HS-5 (cell line): ENCODE measurements at regions not wholly inside any gene's neighbourhood (a gene's known extent, or its start where the extent isn't known, plus 50 kb on each side); places are given as distances from the start of the nearest gene placed in this dataset.

Source experiments
- DNase-seq: peaks from one replicate; pipeline ENCODE4 v3.0.0-alpha.2; 2012; ENCODE audit warnings: low read depth

GRCh38 chr3:82287562-82287961 lies 526.1 kb upstream of the GBE1 start:
- no peak for DNase-seq

GRCh38 chr3:82281205-82281604 lies 519.8 kb upstream of the GBE1 start:
- no peak for DNase-seq

DNA sequence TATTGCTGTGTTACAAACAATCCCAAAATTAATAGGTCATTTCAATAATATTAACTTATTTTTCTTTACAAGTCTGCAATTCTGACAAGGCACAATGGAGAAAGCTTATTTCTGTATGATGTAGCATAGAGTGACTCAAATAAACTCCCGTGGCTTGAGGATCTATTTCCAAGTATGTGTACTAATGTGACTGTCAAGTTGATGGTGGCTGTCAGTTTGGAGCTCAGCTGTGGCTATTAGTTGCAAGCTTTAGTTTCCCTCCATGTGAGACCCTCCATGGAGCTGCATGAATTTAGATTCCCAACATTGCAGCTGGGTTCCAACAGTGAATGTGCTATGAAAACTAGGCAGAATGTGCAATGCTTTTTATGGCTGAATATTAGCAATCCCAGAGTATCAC lies 515.5 kb upstream of the GBE1 start:
- no peak for DNase-seq

DNA sequence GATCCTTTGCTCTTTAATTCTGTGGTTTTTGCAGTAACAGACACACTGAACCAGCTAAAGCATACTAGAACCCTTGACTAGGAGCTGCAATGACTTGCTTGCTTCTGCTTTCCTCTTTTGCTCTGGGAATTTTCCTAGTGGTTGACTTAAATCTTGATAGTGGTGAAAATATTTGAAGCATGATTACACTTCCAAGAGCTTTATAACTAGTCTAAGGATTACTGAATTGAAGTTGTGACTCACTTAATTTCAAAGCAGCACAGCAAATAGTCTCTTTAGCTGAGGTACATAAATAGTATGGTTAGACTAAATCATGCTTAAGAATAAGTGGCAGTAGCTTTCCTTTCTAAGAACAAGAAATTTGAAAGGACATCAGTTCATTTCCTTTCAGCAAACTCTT lies 513.5 kb upstream of the GBE1 start:
- DNase-seq = no peak

- DNase-seq = no peak
Measured at GRCh38 chr3:82265747-82266146, 504.3 kb upstream of the GBE1 start.

GRCh38 chr3:82262193-82262592 lies 500.7 kb upstream of the GBE1 start:
- no peak for DNase-seq

- DNase-seq = no peak
Measured at GRCh38 chr3:82261637-82262036, 500.2 kb upstream of the GBE1 start.

DNA sequence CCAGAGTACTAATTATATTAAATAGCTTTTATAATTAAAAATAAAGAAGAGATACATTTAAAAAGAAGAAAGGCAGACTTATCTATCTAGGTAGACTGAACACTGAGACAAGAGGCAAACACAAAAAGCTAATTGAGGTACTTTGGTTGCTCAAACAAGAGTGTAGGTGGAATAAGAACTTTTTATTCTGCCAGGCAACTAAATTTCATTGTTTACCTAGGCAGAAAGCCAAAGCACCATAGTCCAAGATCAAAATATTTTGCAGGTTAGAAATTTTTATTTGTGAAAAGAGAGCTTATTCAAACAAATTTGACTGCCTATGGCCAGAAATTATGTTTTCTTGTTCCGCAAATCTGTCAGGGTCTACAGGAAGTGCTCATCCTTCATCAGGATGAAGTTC lies 499.6 kb upstream of the GBE1 start:
- DNase-seq = no peak

DNA sequence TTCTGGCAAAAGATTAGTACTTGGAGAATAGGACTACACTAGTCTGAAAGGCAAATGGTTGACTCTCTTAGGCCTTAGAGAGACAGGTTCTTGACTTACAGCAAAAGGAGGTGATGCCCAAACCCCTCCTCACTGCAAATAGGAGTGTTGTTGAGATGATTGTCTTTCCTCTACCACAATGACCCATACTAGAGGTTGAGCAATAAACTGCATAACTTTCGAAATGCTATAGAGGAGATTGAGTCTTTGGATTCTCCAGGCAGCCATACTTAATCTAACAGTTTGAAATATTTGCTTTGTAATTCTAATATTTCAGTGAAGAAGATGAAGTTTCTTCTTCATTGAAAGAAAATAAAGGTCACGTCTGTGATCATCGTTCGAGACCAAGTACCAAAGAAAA lies 498.5 kb upstream of the GBE1 start:
- no peak for DNase-seq

GRCh38 chr3:82240322-82240721 lies 478.9 kb upstream of the GBE1 start:
- no peak for DNase-seq

DNA sequence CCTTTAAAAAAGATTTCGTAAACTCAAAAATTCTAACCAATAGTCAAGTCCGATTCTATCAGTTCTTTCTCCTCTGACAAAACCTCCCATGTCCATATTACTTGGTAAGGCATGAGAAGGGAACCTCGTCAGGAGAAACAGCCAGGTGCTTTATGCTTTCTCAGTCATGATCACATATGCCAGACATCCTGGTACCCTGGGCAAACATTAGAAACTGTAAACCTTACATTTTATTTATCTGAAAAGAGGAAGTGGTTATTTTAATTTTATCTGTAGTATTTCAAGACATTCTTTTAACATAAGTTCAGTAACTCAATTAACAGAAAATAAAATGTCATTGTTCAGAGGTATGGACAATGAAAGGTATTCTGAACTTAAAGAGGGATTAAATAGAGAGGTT lies 474.8 kb upstream of the GBE1 start:
- DNase-seq = no peak

GRCh38 chr3:82229397-82229796 lies 468.0 kb upstream of the GBE1 start:
- DNase-seq = no peak

GRCh38 chr3:82224661-82225060 lies 463.2 kb upstream of the GBE1 start:
- no peak for DNase-seq

- DNase-seq = no peak
Measured at GRCh38 chr3:82222401-82222800, 461.0 kb upstream of the GBE1 start.

DNA sequence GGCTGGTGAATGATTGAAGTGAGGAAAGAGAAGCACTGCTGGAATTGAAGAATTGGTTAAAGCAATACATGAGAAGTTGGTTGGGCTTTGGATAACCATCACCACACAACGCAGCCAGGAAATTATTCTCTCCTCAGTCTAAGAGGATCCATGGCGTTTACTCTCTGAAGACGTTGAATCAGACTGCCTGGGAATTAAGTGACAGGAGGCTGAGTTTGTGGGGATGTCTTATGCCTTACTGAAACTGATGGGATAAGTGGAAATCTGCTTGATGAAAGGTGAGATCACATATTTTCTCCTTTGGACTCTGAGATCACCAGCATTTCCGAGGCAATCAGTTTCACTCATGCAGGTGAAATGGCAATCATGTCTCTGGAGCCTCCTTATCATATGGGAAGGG lies 456.1 kb upstream of the GBE1 start:
- no peak for DNase-seq

DNA sequence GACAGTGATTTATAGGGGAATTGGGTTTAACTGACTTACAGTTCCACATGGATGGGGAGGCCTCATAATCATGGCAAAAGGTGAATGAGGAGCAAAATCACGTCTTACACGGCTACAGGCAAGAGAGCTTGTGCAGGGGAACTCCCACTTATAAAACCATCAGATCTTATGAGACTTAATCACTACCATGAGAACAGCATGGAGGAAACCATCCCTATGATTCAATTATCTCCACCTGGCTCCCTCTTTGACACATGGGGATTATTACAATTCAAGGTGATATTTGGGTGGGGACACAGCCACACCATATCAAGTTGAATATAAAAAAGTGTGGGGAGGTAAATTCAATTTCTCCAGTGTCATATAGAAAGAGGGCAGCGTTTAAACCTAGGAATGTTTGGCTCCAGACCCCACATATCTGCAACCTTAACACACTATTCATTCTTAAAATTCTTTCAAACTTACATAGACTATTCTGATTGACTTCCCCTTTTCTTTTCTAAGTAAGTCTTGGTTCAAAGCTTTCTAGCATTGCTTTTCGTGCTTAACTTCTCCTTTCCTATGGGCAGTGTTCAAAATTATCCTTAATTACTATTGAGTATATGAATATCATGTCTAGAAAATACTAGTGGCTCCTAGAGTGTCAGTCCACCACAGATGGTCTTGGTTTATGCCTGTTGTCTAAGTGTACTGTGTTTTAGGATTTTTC lies 446.7 kb upstream of the GBE1 start:
- DNase-seq = no peak

DNA sequence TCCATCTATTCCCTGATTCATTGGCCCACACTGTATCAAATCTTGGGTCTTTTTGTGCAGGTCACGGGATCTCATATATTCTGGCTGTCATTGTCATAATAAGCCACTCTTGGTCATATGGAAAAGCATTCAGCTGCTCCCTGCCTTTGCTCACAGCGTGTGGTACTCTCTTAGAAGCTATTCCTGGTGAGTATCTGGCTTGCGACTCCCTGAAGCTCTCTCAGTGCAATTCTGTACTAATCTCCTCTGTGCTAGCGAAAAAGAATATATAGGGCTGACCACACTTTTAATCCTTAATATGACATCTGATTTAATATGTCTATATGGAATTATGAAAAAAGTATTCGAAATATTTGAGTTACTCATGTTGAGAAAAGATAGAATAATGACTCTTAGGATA lies 440.8 kb upstream of the GBE1 start:
- no peak for DNase-seq

DNA sequence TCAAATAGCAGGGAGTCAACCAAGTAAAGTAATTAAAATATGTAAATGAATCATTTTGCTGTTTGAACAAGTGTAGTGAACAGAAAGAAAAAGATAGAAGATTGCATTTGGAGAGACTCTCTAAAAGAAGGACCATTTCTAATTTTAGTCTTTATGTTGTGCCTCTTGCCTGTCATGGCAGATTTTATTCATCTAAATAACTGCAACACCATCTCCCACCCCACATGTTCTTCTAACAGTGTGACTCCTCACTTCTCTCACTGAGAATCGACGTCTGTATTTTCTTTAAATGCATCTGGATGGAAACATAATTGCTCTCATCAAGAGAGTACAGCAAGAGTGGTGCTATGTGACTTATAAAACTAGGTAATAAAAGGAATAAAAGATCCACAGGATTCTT lies 439.9 kb upstream of the GBE1 start:
- DNase-seq = no peak

- DNase-seq = no peak
Measured at GRCh38 chr3:82198009-82198408, 436.6 kb upstream of the GBE1 start.

DNA sequence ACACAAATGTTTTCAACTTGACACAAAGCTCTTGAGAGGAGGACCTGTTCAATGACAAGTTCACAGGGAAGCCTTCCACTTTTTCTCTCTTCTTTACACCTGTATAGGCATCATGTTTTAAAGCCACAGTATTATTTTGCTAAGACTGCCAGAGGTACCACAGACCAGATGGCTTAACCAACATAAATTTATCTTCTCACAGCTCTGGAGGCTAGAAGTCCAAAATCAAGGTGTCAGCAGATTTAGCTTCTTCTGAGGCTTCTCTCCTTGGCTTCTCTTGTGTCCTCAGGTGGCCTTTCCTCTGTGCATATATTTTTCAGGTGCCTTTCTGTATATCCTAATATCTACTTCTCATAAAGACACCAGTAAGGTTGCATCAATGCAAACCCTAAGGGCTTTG lies 435.2 kb upstream of the GBE1 start:
- no peak for DNase-seq

GRCh38 chr3:82194870-82195269 lies 433.4 kb upstream of the GBE1 start:
- no peak for DNase-seq

GRCh38 chr3:82186017-82186416 lies 424.6 kb upstream of the GBE1 start:
- DNase-seq = no peak

- no peak for DNase-seq
Measured at GRCh38 chr3:82179291-82179690, 417.8 kb upstream of the GBE1 start.

DNA sequence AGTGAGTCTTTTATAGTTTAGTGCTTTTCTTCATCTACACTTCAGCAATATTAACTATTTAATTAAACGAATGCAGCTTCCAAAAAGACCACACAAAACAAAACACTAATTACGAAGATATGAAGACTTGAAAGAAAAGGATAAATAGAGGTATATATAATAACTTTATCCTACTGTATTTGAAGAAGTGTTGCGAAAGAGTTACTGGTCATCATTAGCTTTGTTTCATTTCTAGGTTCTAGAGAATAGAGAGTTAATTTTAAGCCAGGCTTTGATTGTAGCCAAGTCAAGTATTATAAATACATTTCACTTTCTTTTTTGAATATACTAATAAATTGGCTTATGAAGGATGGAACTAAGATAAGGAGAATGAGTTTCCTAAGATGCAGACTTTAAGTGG lies 416.8 kb upstream of the GBE1 start:
- DNase-seq = no peak

- DNase-seq = no peak
Measured at GRCh38 chr3:82177774-82178173, 416.3 kb upstream of the GBE1 start.
